NCI-H2107 treated with DMSO at 0.1 percent for 48 hours (cell line): ENCODE measurements at regions not wholly inside any gene's neighbourhood (a gene's known extent, or its start where the extent isn't known, plus 50 kb on each side); places are given as distances from the start of the nearest gene placed in this dataset.
A peak's percentile ranks its signal among the peaks of the same experiment; 100 is the strongest.

ENCODE experiments used
- DNase-seq: peaks from one replicate; lab custom pipeline; 2025; ENCODE audit not compliant: unreplicated experiment; lab: John Stamatoyannopoulos, UW

DNA sequence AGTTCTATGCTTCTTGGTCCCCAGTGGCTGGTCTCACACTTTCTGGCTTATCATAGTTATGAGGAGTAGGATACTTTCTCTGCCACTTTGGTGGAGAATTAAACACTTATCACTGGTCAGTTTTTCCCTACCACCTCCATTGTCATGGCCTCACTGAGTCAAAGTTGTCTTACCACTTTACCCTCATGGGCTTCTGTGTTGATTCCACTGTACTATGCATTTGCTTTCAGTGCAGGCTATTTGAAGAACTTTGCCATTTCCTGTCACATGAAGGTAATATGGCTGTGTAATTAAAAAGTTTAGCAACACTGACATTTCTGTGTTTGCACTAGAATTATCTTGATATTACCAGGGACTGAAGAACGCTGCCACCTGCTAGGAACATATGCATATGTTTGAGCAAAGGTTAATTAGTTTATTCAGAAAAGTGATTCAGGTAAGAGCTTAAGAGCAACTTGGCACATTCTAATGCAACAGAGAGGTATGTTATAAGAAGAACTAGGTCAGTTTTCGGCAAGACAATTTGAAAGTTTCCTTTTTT is 377.3 kb downstream of the PDCD6IP start:
- no peak for DNase-seq

GRCh38 chr3:34176723-34177122 is 378.3 kb downstream of the PDCD6IP start:
- no peak for DNase-seq

DNA sequence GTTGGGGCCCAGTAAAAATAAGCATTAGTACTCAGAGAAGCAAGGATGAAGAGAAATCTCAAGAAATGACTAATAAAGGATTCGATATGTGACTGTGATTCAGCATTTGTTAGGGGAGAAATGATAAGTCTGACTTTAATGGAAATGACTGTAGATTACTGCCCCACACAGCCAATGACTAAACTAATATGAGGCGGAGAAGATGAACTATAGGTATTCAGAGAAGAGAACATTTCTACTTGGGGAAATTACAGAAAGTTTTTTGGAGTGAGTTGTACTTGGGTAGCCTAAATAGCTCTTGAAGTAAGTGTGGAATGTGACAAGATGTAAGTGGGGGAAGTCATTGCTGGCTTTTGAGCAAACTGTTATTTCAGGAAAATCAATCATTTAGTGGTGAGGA is 380.0 kb downstream of the PDCD6IP start:
- DNase-seq, result no peak

DNA sequence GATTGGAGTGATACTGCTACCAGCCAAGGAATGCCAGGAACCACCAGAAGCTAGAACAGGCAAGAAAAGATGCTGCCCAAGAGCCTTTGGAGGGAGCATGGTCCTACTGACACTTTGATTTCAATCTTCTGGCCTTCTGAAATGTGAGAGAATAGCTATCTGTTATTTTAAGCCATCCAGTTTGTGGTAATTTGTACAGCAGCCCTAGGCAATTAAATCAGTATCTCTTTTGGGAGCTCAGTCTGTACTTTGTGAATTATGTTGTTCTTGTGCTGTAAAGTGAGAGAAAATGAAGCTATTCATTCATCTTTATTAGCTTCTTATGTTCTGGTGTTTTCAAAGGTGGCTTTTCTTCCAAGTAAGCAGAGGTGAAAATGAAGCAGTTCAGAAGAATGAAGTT is 381.3 kb downstream of the PDCD6IP start:
- DNase-seq, result no peak

DNA sequence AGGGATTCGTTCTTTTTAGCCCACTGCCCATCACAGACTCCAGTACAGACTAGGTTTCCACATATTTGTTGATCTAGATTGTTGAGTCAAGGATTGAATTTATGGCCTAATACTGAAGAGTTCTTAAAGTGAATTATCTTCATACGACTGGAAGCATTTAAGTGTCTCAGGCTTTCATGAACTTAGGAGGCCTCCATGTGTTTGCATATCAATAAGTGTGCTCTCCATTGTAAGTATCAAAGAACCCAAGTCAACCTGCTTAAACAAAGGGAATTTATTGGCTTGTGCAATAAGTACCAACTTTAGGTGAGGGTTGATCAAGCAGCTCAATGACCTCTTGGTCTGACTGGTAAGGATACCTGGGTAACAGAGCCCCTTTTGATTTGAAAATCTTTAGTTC is 382.1 kb downstream of the PDCD6IP start:
- DNase-seq, result no peak

DNA sequence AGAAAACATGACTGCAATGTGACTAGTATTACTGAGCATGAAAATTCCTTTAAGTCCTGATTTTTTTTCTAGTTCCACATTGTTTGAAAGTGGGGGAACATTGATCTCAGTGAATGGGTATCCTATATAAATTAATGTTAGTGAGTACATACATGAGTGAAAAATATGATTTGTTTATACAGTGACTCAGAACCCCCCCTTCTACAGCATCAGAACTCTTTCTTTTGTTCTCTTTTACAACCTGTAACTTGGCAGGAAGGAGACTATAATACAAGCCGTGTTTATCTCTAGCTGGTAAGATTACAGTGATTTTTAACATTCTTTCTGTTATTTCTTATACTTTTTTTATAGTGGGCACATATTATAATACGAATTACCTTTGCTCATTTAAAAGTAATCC is 384.7 kb downstream of the PDCD6IP start:
- DNase-seq, result peak; percentile 52

DNA sequence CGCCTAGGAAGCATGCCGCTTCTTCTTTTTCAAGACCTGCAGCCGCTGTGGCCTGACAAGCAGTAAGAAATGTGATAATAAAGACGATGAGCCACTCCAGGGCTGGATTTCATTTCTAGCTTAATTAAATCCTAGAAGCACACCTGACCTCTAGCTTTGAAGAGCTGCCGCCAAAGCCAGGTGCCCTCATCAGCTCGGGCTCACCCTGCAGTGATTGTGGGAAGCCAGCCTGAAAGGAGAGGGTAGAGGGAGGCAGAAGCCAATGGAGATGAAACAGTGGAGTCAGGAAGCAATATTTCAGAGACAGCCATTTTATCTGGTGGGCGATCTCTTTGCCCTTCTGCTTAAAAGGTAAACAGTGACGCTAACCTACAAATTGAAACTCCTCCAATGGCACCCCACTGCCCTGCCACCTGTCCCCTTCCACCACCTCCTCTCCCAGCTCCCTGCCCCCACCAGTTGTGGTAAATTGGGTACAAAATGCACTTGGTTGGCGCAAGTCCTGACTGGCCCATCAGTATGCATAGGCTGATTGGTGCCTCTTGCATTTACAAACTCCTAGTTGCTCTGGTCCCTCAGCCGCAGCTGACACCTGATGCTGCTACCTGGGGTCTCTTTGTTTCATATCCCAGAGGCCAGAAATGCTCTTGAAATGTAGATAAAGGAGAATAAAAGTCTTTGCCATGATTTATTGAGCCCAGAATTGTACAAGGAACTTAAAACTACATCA is 385.3 kb downstream of the PDCD6IP start:
- DNase-seq, result peak; percentile 93

- DNase-seq, result peak; percentile 12
These were observed 386.9 kb downstream of the PDCD6IP start for GRCh38 chr3:34185301-34185700.

- DNase-seq, result no peak
These were observed 390.7 kb downstream of the PDCD6IP start for GRCh38 chr3:34189133-34189532.

DNA sequence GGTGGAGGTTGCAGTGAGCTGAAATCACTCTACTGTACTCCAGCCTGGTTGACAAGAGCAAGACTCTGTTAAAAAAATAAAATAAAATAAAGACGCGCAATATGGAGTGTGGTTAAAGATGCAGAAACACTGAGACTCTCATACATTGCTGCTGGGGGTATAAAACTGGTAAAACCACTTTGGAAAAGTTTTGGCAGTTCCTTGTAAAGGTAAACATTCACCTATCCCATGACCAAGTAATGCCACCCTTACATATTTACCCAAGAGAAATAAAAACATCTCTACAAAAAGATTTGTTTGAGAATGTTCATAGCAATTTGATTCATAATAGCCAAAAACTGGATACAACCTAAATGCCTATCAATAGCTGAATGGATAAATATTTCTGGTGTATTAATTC is 398.5 kb downstream of the PDCD6IP start:
- DNase-seq, result no peak

DNA sequence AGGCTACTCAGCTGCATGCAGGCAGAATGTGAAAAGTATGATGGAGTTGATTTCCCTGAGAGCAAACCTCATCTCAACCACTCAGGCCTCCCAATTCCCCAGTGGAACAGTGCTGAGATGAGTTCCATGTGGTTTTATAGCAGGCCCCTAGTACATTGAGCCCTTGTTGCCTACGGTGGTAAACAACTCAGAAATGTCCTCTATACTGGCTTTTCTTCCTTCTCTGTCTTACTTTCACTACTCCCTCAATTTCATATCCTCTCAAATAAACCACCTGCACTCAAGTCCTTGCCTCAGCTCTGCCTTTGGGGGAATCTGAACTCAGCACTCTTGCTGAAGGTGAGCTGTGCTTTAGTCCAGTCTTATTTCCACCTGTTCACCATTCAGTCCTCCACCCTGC is 399.9 kb downstream of the PDCD6IP start:
- DNase-seq, result no peak

DNA sequence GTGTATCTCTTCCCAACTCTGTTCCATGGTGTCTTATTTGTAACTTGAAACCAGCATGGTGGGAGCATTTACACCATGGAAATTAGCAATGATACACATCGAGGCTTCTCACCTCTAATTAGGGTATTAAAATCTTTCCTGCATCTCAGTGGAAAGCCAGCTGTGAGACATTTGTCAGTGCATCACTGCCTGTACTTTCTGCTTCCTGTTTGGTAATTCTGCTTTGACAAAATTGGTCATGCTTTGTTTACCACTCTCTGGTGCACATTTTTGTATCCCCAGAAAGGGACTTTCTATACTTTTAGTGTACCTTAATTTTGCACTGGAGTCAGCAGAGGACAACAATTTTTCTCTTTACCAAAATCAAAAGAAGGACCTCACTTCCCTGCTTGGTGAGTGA is 402.1 kb downstream of the PDCD6IP start:
- DNase-seq, result no peak

DNA sequence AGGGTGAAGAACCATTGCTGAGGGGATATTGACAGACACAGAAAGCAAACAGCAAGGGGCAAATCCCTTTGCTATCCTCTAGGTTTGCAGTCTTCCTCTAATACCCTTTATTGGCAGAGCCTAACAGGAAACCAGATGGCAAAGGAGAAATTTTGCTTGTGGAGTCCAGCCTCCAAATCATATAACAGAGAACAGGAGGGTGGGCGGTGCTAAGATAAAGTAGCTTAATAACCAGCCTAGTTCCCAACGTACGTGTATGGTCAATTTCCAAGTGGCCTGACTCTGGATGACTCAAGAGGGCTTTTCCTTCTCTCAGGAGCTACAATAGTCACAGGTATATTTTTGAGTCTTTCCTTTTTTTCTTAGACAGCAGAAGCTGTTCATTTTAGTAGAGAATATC is 404.5 kb downstream of the PDCD6IP start:
- no peak for DNase-seq

- no peak for DNase-seq
These were observed 405.0 kb downstream of the PDCD6IP start for GRCh38 chr3:34203386-34203785.

DNA sequence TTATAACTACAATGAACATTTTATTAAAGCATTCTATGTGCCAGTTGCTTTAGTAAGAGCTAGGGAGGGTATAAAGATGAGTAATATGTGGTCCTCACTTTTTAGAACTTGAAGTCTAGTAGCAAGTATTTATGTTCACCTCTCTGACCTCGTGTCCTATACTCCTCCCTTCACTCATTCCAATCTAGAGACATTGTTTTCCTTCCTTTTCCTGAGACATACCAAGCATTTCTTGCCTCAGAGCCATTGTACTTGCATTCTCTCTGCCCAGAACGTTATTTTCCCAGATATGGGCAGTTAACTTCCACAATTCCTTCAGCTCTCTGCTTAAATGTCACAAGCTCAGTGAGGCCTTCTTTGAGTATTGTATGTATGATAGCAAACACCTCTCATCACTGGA is 408.6 kb downstream of the PDCD6IP start:
- DNase-seq, result no peak

- no peak for DNase-seq
These were observed 409.4 kb downstream of the PDCD6IP start for GRCh38 chr3:34207806-34208205.

- DNase-seq, result no peak
These were observed 413.7 kb downstream of the PDCD6IP start for GRCh38 chr3:34212175-34212574.

DNA sequence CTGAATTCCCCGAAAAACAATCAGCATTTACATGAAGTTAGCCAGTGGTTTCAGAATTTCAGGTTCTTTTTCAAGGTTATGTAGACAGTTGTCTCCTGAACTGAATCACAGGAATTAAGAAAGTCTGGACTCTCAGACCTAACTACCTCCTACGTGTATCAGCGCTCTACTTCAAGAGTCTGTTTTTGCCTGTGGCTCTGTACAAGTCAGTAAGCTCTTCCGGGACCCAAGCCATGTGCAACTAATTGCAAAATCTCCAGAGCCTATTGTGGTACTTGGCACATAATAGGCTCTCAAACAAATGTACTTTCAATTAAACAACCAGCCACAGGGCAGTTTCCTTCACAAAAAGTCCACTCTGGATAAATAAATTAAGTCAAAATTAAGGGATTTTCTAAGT is 414.2 kb downstream of the PDCD6IP start:
- peak; percentile 34 for DNase-seq

DNA sequence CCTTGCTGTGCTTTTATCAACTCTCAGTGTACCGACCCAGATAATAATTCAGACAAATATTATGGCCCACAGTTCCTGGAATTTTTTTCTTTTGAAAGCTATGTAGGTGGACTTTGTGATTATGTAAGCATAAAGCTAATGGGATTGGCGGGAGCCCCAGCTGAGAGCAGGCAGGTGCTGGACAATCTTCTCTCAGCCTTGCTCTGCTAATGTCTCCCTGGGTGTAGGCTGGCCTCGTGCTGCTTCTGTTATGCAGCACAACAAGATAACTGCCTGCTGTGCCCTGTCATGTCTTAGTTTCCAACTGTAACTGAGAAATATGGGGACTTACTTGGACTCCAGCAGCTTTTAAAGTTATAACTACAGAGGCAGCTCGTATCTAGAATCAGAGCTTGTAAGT is 415.0 kb downstream of the PDCD6IP start:
- DNase-seq, result peak; percentile 18

DNA sequence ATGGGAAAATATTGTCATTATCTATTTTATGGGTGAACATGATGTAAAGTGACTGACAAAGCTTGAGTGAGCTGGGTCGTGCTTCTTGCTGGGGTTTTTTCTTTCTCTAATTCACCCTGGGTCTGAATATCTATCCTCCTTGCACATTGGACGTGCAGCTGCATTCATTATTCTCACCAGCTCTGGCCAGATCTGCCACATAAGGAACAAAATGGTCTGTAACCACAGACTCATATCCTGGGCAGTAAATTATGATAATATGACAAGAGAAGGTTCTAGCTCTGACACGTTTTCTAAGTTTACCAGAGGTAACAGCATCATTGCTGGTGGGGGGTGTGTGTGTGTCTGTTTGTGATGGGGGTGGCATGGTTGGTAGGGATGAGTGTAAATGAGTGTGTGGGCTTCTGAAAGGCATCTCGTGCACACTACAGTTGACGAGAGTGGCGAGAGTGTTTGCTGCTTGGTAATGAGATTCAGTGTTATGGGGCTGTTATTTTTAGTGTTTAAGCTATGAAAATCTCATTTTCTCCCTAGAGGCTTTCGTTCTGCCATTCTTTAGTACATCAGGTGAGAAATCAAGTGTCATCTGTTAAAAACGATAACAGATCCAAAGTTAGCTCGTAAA is 418.4 kb downstream of the PDCD6IP start:
- DNase-seq, result peak; percentile 10

DNA sequence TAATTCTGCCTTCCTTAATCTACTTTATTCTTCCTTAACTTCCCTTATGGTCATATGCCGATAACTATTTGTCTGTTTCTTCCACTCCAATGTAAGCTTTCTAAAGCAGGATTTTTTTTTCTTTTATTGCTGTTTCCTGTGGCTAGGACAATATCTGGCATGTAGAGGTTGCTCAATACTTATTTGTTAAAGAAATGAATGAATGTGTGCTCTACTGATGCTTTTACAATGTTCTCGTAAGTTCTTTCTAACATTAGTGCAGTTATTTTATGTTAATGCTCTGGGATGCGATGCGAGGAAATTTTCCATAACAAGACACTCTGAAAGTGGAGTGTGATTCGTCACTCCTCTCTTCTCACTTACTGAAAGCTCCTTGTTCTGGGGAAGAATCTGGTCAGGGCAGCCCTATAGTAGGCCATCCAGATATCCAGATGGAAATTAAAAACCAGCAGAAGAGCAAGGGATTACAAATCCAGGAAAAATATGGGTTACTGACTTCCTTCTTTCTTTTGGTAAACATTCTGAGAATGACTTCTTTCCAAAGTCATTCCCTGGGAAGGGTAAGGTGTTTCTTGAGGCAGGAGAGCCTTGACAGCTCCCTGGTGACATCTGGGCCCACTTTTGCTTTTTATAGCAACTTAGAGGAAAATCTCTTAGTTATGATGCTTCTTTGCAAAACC is 420.4 kb downstream of the PDCD6IP start:
- no peak for DNase-seq

DNA sequence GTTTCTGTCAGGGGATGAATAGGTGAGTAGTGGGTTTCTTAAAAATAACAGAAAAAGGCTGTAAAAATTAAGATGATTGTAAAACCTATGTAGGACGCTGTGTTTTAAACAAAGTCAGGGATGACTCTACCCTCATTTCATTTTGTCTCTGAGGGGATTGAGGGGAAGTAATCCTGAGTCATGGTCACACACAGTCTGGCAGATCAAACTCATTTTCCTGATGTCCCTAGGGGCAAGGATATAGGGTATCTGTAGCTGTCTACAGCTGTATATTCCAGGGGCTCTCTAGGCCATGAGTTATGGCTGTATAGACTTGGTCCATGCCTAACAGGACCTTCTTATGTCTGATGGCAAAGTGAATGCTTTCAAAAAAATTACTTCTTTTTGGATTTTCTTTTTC is 421.1 kb downstream of the PDCD6IP start:
- DNase-seq, result no peak
